ENCODE measurements at regions not wholly inside any gene's neighbourhood (a gene's known extent, or its start where the extent isn't known, plus 50 kb on each side); places are given as distances from the start of the nearest gene placed in this dataset.

GRCh38 chr1:25113086-25113485 lies 119.2 kb downstream of the SYF2 start:
- TF ChIP-seq, protein P1, sequence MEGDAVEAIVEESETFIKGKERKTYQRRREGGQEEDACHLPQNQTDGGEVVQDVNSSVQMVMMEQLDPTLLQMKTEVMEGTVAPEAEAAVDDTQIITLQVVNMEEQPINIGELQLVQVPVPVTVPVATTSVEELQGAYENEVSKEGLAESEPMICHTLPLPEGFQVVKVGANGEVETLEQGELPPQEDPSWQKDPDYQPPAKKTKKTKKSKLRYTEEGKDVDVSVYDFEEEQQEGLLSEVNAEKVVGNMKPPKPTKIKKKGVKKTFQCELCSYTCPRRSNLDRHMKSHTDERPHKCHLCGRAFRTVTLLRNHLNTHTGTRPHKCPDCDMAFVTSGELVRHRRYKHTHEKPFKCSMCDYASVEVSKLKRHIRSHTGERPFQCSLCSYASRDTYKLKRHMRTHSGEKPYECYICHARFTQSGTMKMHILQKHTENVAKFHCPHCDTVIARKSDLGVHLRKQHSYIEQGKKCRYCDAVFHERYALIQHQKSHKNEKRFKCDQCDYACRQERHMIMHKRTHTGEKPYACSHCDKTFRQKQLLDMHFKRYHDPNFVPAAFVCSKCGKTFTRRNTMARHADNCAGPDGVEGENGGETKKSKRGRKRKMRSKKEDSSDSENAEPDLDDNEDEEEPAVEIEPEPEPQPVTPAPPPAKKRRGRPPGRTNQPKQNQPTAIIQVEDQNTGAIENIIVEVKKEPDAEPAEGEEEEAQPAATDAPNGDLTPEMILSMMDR (IDR thresholded peaks at IDR 0.05; ENCODE audit: low read length), result no peak
- no peak for TF ChIP-seq EZH2phosphoT487 (IDR thresholded peaks at IDR 0.05; ENCODE audit: low read length)

Measured in MM.1S (cell line).